OCI-LY7 (cell line): ENCODE measurements at regions not wholly inside any gene's neighbourhood (a gene's known extent, or its start where the extent isn't known, plus 50 kb on each side); places are given as distances from the start of the nearest gene placed in this dataset.
A peak's percentile ranks its signal among the peaks of the same experiment; 100 is the strongest.

Experiments used
- BruUV-seq: library from RNA; stranded (reverse); fragments of 400-500 nt; replicated peaks from 2 replicates; lab custom pipeline; 2021; lab: Mats Ljungman, UMichigan
- CTCF ChIA-PET: fragments of 300-600 bp; sonication (Branson Sonifier 250); formaldehyde crosslinking; loops from one replicate; lab custom pipeline; 2022; ENCODE audit warnings: antibody characterized with exemption; ENCODE audit not compliant: unreplicated experiment; lab: Charles Lee
- POLR2A ChIA-PET: fragments of 300-600 bp; sonication (Branson Sonifier 250); formaldehyde crosslinking; loops from one replicate; lab custom pipeline; 2022; ENCODE audit warnings: antibody characterized with exemption; lab: Charles Lee
- DNase-seq: peaks from one replicate; pipeline ENCODE4 v3.0.0-alpha.2; 2015; ENCODE audit warnings: low spot score
- H2AFZ ChIP-seq: fragments of 200-600 bp; sonication (generic), shearing (Covaris generic); 2 replicates; pipeline ENCODE4 v1.6.1; 2014; ENCODE audit warnings: mild to moderate bottlenecking, antibody characterized with exemption, low read length, moderate library complexity
- H3K27ac ChIP-seq: fragments of 200-600 bp; sonication (generic); 2 replicates; pipeline ENCODE4 v1.5.1; 2014; ENCODE audit warnings: mixed run types, low read depth, mild to moderate bottlenecking, moderate library complexity, low read length, inconsistent platforms; ENCODE audit not compliant: poor library complexity, severe bottlenecking
- H3K36me3 ChIP-seq: fragments of 200-600 bp; sonication (generic); 2 replicates; pipeline ENCODE4 v1.6.1; 2014; ENCODE audit warnings: mild to moderate bottlenecking, antibody characterized with exemption, low read length, moderate library complexity, mixed read lengths; ENCODE audit not compliant: insufficient read depth
- H3K4me1 ChIP-seq: fragments of 200-600 bp; sonication (generic); 2 replicates; pipeline ENCODE4 v1.5.1; 2014; ENCODE audit warnings: mild to moderate bottlenecking, low read length; ENCODE audit not compliant: insufficient read depth, poor library complexity, severe bottlenecking
- H3K4me2 ChIP-seq: fragments of 200-600 bp; sonication (generic); 2 replicates; pipeline ENCODE4 v1.6.1; 2014; ENCODE audit warnings: mild to moderate bottlenecking, low read length
- H3K4me3 ChIP-seq: fragments of 200-600 bp; sonication (generic); 2 replicates; pipeline ENCODE4 v1.5.1; 2014; ENCODE audit warnings: mild to moderate bottlenecking, low read depth, low read length; ENCODE audit not compliant: poor library complexity, severe bottlenecking
- H3K79me2 ChIP-seq: fragments of 200-600 bp; sonication (generic); 2 replicates; pipeline ENCODE4 v1.6.1; 2016; ENCODE audit warnings: low read depth, mild to moderate bottlenecking, low read length, moderate library complexity, mixed read lengths; ENCODE audit not compliant: insufficient read depth
- H3K9me2 ChIP-seq: fragments of 200-600 bp; sonication (generic); 2 replicates; pipeline ENCODE4 v1.6.1; 2016; ENCODE audit warnings: mild to moderate bottlenecking, low read length, mixed read lengths; ENCODE audit not compliant: insufficient read depth
- H3K9me3 ChIP-seq: fragments of 200-600 bp; sonication (generic); 2 replicates; pipeline ENCODE4 v1.6.1; 2014; ENCODE audit warnings: mild to moderate bottlenecking, mixed run types, low read length, mixed read lengths
- H4K20me1 ChIP-seq: fragments of 200-600 bp; sonication (generic); 2 replicates; pipeline ENCODE4 v1.6.1; 2014; ENCODE audit warnings: mild to moderate bottlenecking, antibody characterized with exemption, low read length, moderate library complexity, mixed read lengths; ENCODE audit not compliant: insufficient read depth
- EZH2phosphoT487 ChIP-seq: fragments of 200-600 bp; sonication (generic); IDR thresholded peaks from 2 replicates; pipeline ENCODE4 v1.6.1; 2018; ENCODE audit warnings: low read depth, borderline replicate concordance, mild to moderate bottlenecking, mixed run types, antibody characterized with exemption, low read length, moderate library complexity, mixed read lengths
- intact Hi-C: fragments of 100-400 bp; cut with micrococcal nuclease; formaldehyde crosslinking; loops from one replicate; pipeline ENCODE4 v1.10.0; 2022; ENCODE audit not compliant: unreplicated experiment
- TF ChIP-seq, protein P1 (sequence below): fragments of 200-600 bp; sonication (generic); conservative IDR thresholded peaks from 2 replicates; pipeline ENCODE4 v1.5.1; 2014; ENCODE audit warnings: mild to moderate bottlenecking, antibody characterized with exemption, low read length, moderate library complexity, mixed read lengths

DNA sequence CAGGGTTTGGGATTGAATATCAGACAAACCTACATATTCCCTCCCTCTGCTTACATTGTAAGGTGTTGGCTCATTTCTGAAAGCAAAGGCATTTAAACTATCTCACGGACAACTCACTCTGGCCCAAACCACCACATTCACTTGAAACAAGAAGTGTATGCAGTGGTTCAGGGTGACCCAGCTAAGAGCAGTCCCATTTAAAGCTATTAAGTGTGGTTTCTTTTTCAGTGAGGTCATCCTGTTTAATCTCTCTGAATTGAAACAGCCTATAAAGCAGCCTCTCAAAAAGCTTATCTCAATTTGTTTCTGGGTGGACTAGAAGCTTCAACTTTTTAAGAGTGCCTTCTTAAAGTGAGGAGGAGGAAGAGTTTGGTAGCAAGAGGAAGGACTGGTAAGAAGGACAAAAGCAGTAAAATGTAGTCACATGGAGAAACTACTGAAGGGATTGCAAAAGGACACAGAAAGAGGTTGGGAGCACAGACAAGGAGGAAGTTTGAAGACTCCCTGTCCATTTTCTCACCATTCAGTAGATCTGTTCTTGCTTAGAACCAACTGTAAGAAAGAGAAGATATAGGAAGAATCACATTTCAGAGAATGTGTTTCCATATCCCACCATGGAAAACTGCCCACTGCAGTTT lies 151.6 kb downstream of the TMCO5A start:
- TF ChIP-seq, protein P1, sequence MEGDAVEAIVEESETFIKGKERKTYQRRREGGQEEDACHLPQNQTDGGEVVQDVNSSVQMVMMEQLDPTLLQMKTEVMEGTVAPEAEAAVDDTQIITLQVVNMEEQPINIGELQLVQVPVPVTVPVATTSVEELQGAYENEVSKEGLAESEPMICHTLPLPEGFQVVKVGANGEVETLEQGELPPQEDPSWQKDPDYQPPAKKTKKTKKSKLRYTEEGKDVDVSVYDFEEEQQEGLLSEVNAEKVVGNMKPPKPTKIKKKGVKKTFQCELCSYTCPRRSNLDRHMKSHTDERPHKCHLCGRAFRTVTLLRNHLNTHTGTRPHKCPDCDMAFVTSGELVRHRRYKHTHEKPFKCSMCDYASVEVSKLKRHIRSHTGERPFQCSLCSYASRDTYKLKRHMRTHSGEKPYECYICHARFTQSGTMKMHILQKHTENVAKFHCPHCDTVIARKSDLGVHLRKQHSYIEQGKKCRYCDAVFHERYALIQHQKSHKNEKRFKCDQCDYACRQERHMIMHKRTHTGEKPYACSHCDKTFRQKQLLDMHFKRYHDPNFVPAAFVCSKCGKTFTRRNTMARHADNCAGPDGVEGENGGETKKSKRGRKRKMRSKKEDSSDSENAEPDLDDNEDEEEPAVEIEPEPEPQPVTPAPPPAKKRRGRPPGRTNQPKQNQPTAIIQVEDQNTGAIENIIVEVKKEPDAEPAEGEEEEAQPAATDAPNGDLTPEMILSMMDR: no peak
- no peak for TF ChIP-seq EZH2phosphoT487
- Histone ChIP-seq H2AFZ (no peak overlapping the region), H3K4me1 (peaks cover 33% of the 10 kb centered on the region), H3K9me3 (no peaks in the 10 kb centered on the region), H3K27ac (no peak overlapping the region), H3K36me3 (no peaks in the 10 kb centered on the region), H4K20me1 (no peaks in the 10 kb centered on the region), H3K4me2 (peak overlapping the region; percentile 65), H3K4me3 (peak overlapping the region; percentile 32), H3K9me2 (no peaks in the 10 kb centered on the region), H3K79me2 (no peaks in the 10 kb centered on the region)
- BruUV-seq: no TSS peak
- DNase-seq: no peak
- CTCF ChIA-PET: interaction anchor here (0.5 kb wide), 1 partner anchor 8 kb away, joined by 3 read pairs; no protein-coding TSS in a partner anchor
- intact Hi-C loops: no loop called here
- POLR2A ChIA-PET: interaction anchor here (0.7 to 3.5 kb wide), 10 partner anchors 9 to 167 kb away, joined by 3 to 29 read pairs (median 4); partner anchors contain the start of gene SPRED1

DNA sequence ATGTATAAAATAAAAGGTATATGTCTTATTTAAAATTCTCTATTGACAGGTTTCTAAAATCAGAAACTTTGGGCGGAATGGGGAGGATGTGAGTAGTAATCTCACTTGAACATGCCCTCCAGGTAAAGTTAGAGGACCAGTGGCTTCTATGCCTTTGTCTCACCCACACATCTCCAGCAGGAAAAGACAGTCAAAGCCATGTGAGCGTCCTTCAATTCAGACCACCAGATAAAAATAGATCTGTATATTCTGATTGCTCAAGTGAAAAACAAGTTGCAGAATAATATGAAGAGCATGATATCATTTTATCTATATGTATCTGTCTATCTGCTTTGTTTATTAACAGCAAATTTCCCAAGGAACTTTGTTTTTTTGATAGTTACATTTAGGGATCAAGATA lies 152.2 kb downstream of the TMCO5A start:
- CTCF ChIA-PET: no interaction called here
- Histone ChIP-seq H3K4me3 (no peak overlapping the region), H3K4me2 (no peak overlapping the region), H3K36me3 (no peaks in the 10 kb centered on the region), H4K20me1 (no peaks in the 10 kb centered on the region), H3K79me2 (no peaks in the 10 kb centered on the region), H3K9me2 (no peaks in the 10 kb centered on the region), H2AFZ (no peak overlapping the region), H3K4me1 (peaks cover 32% of the 10 kb centered on the region), H3K9me3 (no peaks in the 10 kb centered on the region), H3K27ac (no peak overlapping the region)
- DNase-seq: no peak
- no TSS peak for BruUV-seq
- TF ChIP-seq, protein P1: no peak
- no peak for TF ChIP-seq EZH2phosphoT487
- intact Hi-C loops: no loop called here
- POLR2A ChIA-PET: interaction anchor here (0.6 to 3.5 kb wide), 7 partner anchors 11 to 167 kb away, joined by 3 to 29 read pairs (median 12); partner anchors contain the start of gene SPRED1

DNA sequence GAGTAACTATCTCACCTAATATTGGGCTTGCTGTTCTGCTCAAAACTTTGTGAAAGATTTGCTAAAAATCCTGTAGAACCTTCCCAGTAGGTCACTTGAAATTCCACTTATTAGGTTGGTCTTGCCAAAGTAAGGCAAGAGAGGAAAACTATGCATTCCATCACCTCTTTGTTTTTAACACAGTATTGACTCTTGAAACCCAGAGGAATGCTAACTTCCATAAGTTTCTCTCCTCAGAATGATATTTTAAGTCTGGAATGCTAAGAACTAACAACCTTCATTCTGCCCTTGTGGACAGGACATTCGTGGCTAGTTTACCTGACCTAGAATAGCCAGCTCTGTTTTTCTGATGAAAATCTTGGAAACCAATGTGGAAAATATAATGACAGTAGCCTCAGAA lies 154.5 kb downstream of the TMCO5A start:
- TF ChIP-seq, protein P1: no peak
- TF ChIP-seq EZH2phosphoT487: no peak
- no peaks in the 10 kb centered on the region for H3K79me2 ChIP-seq
- no peak overlapping the region for H3K4me3 ChIP-seq
- no peaks in the 10 kb centered on the region for H3K36me3 ChIP-seq
- intact Hi-C loops: no loop called here
- no peaks in the 10 kb centered on the region for H3K9me2 ChIP-seq
- peaks cover 28% of the 10 kb centered on the region for H3K4me1 ChIP-seq
- BruUV-seq: no TSS peak
- no peak overlapping the region for H3K27ac ChIP-seq
- H3K4me2 ChIP-seq: no peak overlapping the region
- ChIA-PET POLR2A (interaction anchor here (2.2 to 2.6 kb wide), 2 partner anchors 9 to 13 kb away, joined by 7 to 10 read pairs; no protein-coding TSS in a partner anchor), CTCF (no interaction called here)
- no peaks in the 10 kb centered on the region for H3K9me3 ChIP-seq
- no peaks in the 10 kb centered on the region for H4K20me1 ChIP-seq
- H2AFZ ChIP-seq: no peak overlapping the region
- DNase-seq: no peak
